GM12891 (cell line): ENCODE measurements at regions not wholly inside any gene's neighbourhood (a gene's known extent, or its start where the extent isn't known, plus 50 kb on each side); places are given as distances from the start of the nearest gene placed in this dataset.

Experiments
- PAX5 ChIP-seq: IDR thresholded peaks from 2 replicates; pipeline ENCODE4 v1.6.1; 2011; ENCODE audit warnings: low read length, moderate library complexity, mild to moderate bottlenecking; ENCODE audit not compliant: insufficient read depth, severe bottlenecking
- POLR2A ChIP-seq: IDR thresholded peaks from 2 replicates; pipeline ENCODE4 v1.6.1; 2011; ENCODE audit warnings: low read depth, low read length, control low read depth
- POLR2AphosphoS5 ChIP-seq: IDR thresholded peaks from 2 replicates; pipeline ENCODE4 v1.6.1; 2011; ENCODE audit warnings: low read depth, low read length, control low read depth
- POU2F2 ChIP-seq: IDR thresholded peaks from 2 replicates; pipeline ENCODE4 v1.6.1; 2011; ENCODE audit warnings: low read depth, mild to moderate bottlenecking, control low read depth, low read length, moderate library complexity
- SPI1 ChIP-seq: IDR thresholded peaks from 2 replicates; pipeline ENCODE4 v1.6.1; 2011; ENCODE audit warnings: low read depth, low read length, control low read depth
- TAF1 ChIP-seq: IDR thresholded peaks from 2 replicates; pipeline ENCODE4 v1.6.1; 2011; ENCODE audit warnings: low read depth, low read length, control low read depth

- TF ChIP-seq POLR2AphosphoS5 (no peak), PAX5 (no peak), POLR2A (no peak), TAF1 (no peak), SPI1 (no peak), POU2F2 (no peak)
Observed at GRCh38 chr11:115657586-115657985, 153.4 kb upstream of the CADM1 start.
